Panc1 (cell line): ENCODE measurements at regions not wholly inside any gene's neighbourhood (a gene's known extent, or its start where the extent isn't known, plus 50 kb on each side); places are given as distances from the start of the nearest gene placed in this dataset.

Source experiments
- CTCF ChIP-seq: fragments of 450-650 bp; IDR thresholded peaks from 2 replicates; pipeline ENCODE4 v1.5.1; 2017; ENCODE audit warnings: mild to moderate bottlenecking
- REST ChIP-seq, 2 experiments: IDR thresholded peaks; 2 replicates each; pipeline ENCODE4 v1.6.1; 2011 to 2012; ENCODE audit warnings: low read depth in 2 of 2, control low read depth in 1 of 2, low read length in 1 of 2, mild to moderate bottlenecking in 1 of 2, moderate library complexity in 1 of 2; ENCODE audit not compliant: insufficient read depth in 1 of 2
- SIN3A ChIP-seq: IDR thresholded peaks from 2 replicates; pipeline ENCODE4 v1.6.1; 2012; ENCODE audit warnings: low read depth, mild to moderate bottlenecking, low read length, moderate library complexity, borderline replicate concordance; ENCODE audit not compliant: insufficient read depth

- TF ChIP-seq SIN3A: no peak
- no peak for TF ChIP-seq REST (IDR thresholded peaks at IDR 0.05; ENCODE audit: insufficient read depth in 1 of 2, low read depth in 2 of 2, low read length in 1 of 2)
- TF ChIP-seq CTCF: no peak
Measured at GRCh38 chr2:8249141-8249540, 432.7 kb upstream of the ID2 start.
